Keratinocyte (primary cell): ENCODE measurements at regions not wholly inside any gene's neighbourhood (a gene's known extent, or its start where the extent isn't known, plus 50 kb on each side); places are given as distances from the start of the nearest gene placed in this dataset.
"Not testable (repeated sequence)": the region's sequence is repeated elsewhere in the genome, so short reads cannot be mapped to it uniquely, and the experiment has no call there.

Source experiments
- DNase-seq: peaks from one replicate; pipeline ENCODE4 v3.0.0-alpha.2; 2011; ENCODE audit warnings: low read depth, missing footprints, low spot score
- FAIRE-seq: peaks from 2 replicates; lab custom pipeline; 2011; peaks lifted over from hg19 to GRCh38; lab: Jason Lieb, UNC
- H2AFZ ChIP-seq: 2 replicates; pipeline ENCODE4 v1.6.0; 2012; ENCODE audit warnings: low read length, control low read depth, inconsistent platforms; ENCODE audit not compliant: control insufficient read depth
- H3K27ac ChIP-seq: 2 replicates; pipeline ENCODE4 v1.5.1; 2011; ENCODE audit warnings: low read length; ENCODE audit not compliant: control insufficient read depth, insufficient read depth
- H3K27me3 ChIP-seq: 3 replicates; pipeline ENCODE4 v1.6.0; 2011; ENCODE audit warnings: low read length; ENCODE audit not compliant: control insufficient read depth, insufficient read depth; ENCODE audit errors: extremely low read depth
- H3K36me3 ChIP-seq, 2 experiments: 2 replicates in 1 of 2; 3 replicates in 1 of 2; pipeline ENCODE4 v1.5.1; 2011; ENCODE audit warnings: low read length in 2 of 2, mild to moderate bottlenecking in 1 of 2; ENCODE audit not compliant: control insufficient read depth in 2 of 2, insufficient read depth in 2 of 2; ENCODE audit errors: extremely low read depth in 1 of 2
- H3K4me1 ChIP-seq: 3 replicates; pipeline ENCODE4 v1.5.1; 2011; ENCODE audit warnings: low read length; ENCODE audit not compliant: control insufficient read depth, insufficient read depth; ENCODE audit errors: extremely low read depth
- H3K4me2 ChIP-seq: 3 replicates; pipeline ENCODE4 v1.6.0; 2011; ENCODE audit warnings: low read depth, low read length; ENCODE audit not compliant: control insufficient read depth, insufficient read depth; ENCODE audit errors: extremely low read depth
- H3K4me3 ChIP-seq, 3 experiments: fragments of 200-600 bp in 1 of 3; sonication (generic) in 1 of 3; 2 replicates in 2 of 3; 3 replicates in 1 of 3; pipeline ENCODE4 v1.5.1; 2011 to 2016; ENCODE audit warnings: low read length in 3 of 3, mild to moderate bottlenecking in 3 of 3, control low read depth in 2 of 3, inconsistent platforms in 1 of 3, low read depth in 1 of 3, mixed read lengths in 1 of 3, mixed run types in 1 of 3, moderate library complexity in 1 of 3; ENCODE audit not compliant: control insufficient read depth in 2 of 3, insufficient read depth in 2 of 3; ENCODE audit errors: extremely low read depth in 1 of 3
- H3K79me2 ChIP-seq: 2 replicates; pipeline ENCODE4 v1.6.0; 2012; ENCODE audit warnings: low read length; ENCODE audit not compliant: control insufficient read depth, insufficient read depth
- H3K9ac ChIP-seq: 3 replicates; pipeline ENCODE4 v1.6.0; 2011; ENCODE audit warnings: low read length; ENCODE audit not compliant: control insufficient read depth, insufficient read depth; ENCODE audit errors: extremely low read depth
- H3K9me1 ChIP-seq: 3 replicates; pipeline ENCODE4 v1.6.0; 2011; ENCODE audit warnings: low read length; ENCODE audit not compliant: control insufficient read depth, insufficient read depth; ENCODE audit errors: extremely low read depth
- H3K9me3 ChIP-seq: 2 replicates; pipeline ENCODE4 v1.5.1; 2012; ENCODE audit warnings: low read depth, low read length; ENCODE audit not compliant: control insufficient read depth
- H4K20me1 ChIP-seq: 3 replicates; pipeline ENCODE4 v1.6.0; 2011; ENCODE audit warnings: low read length; ENCODE audit not compliant: control insufficient read depth, insufficient read depth; ENCODE audit errors: extremely low read depth
- CTCF ChIP-seq, 3 experiments: IDR thresholded peaks in 1 of 3; conservative IDR thresholded peaks in 1 of 3; optimal IDR thresholded peaks in 1 of 3; 2 replicates in 2 of 3; 3 replicates in 1 of 3; pipeline versions ENCODE3 to v1.5.1; 2011; ENCODE audit warnings: low read length in 3 of 3, mild to moderate bottlenecking in 3 of 3, moderate library complexity in 2 of 3, control low read depth in 1 of 3, inconsistent platforms in 1 of 3; ENCODE audit not compliant: insufficient read depth in 2 of 3; ENCODE audit errors: extremely low read depth in 1 of 3
- EZH2 ChIP-seq: IDR thresholded peaks from one replicate; pipeline ENCODE4 v1.6.1; 2012; ENCODE audit warnings: inconsistent platforms, mild to moderate bottlenecking, low read length, moderate library complexity
- dilution Hi-C: fragments of 300-500 bp; cut with MboI; formaldehyde crosslinking; loops from one replicate; pipeline ENCODE4 v1.7.0; 2020; ENCODE audit warnings: low sequenced_read_pairs; ENCODE audit not compliant: extremely low pct_ligation_motif_present

GRCh38 chr6:140269591-140270165 is 895.2 kb upstream of the CITED2 start:
- Histone ChIP-seq H3K4me3 (no peak overlapping the region), H3K9ac (no peak overlapping the region), H3K4me2 (peak overlapping the region; percentile 29), H3K9me1 (no peaks in the 10 kb centered on the region), H3K36me3 (no peaks in the 10 kb centered on the region), H3K27me3 (no peaks in the 10 kb centered on the region), H3K79me2 (no peaks in the 10 kb centered on the region), H3K27ac (no peak overlapping the region), H4K20me1 (no peaks in the 10 kb centered on the region), H3K9me3 (no peaks in the 10 kb centered on the region), H2AFZ (peak overlapping the region; percentile 48), H3K4me1 (peaks cover 7% of the 10 kb centered on the region)
- dilution Hi-C loops: no loop called here
- no peak for DNase-seq
- peak; percentile 86 for FAIRE-seq
- no peak for TF ChIP-seq CTCF (optimal IDR thresholded peaks at IDR 0.05 in 1 of 3, IDR thresholded peaks at IDR 0.05 in 1 of 3, conservative IDR thresholded peaks at IDR 0.05 in 1 of 3; ENCODE audit: extremely low read depth in 1 of 3, insufficient read depth in 2 of 3, low read length in 3 of 3)

- Histone ChIP-seq H3K27ac (no peak overlapping the region), H3K36me3 (no peaks in the 10 kb centered on the region), H3K9me3 (no peaks in the 10 kb centered on the region), H3K27me3 (no peaks in the 10 kb centered on the region), H3K4me3 (no peak overlapping the region), H3K4me1 (no peaks in the 10 kb centered on the region), H3K79me2 (no peaks in the 10 kb centered on the region), H3K4me2 (no peak overlapping the region), H3K9ac (no peak overlapping the region), H2AFZ (no peak overlapping the region), H3K9me1 (no peaks in the 10 kb centered on the region), H4K20me1 (no peaks in the 10 kb centered on the region)
- dilution Hi-C loops: no loop called here
- DNase-seq (no peak), FAIRE-seq (no peak)
- TF ChIP-seq EZH2 (no peak), CTCF (optimal IDR thresholded peaks at IDR 0.05 in 1 of 3, IDR thresholded peaks at IDR 0.05 in 1 of 3, conservative IDR thresholded peaks at IDR 0.05 in 1 of 3; ENCODE audit: extremely low read depth in 1 of 3, insufficient read depth in 2 of 3, low read length in 3 of 3) (no peak)
Observed at GRCh38 chr6:140264431-140264830, 890.0 kb upstream of the CITED2 start.

GRCh38 chr6:140258302-140258701 is 883.9 kb upstream of the CITED2 start:
- H3K9me1 ChIP-seq, H2AFZ ChIP-seq, H3K4me2 ChIP-seq, FAIRE-seq, DNase-seq, H3K27ac ChIP-seq, H3K4me3 ChIP-seq, H3K9me3 ChIP-seq, H3K9ac ChIP-seq, H3K79me2 ChIP-seq, H3K27me3 ChIP-seq, H3K4me1 ChIP-seq, dilution Hi-C loops, H4K20me1 ChIP-seq, H3K36me3 ChIP-seq: not testable (repeated sequence)
